ENCODE measurements at regions not wholly inside any gene's neighbourhood (a gene's known extent, or its start where the extent isn't known, plus 50 kb on each side); places are given as distances from the start of the nearest gene placed in this dataset.

DNA sequence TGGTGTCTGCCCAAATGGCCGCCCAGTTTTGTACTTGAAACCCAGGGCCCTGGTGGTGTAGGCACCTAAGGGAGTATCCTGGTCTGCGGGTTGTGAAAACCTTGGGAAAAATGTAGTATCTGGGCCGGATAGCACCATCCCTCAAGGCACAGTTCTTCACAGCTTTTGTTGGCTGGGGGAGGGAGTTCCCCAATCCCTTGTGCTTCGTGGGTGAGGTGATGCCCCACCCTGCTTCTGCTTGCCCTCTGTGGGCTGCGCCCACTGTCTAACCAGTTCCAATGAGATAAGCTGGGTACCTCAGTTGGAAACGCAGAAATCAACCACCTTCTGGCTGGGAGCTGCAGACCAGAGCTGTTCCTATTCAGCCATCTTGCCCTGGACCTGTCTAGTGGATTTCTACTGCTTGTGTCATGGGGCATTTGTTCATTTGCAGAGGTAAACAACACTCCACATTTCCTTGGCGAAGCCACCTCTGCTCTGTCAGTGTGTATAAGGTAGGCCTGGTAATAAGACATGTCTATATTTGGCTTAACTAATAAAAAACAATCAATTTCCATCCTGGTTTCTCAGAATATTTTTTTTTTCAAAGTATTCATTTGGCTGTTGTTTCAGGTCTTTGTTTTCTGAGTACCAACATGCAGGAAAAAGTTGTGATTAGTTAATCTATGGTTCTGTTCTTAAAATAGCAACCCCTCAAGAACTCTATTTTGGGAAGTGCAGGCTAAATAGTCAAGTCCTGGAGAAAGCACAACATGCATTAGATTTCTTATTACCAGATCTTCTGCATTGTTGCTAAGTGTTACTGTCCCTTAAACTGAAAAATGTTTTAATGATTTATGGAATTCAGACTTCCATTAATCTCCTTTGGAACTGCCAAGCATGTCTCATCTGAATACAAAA, 304.3 kb downstream of the ZIC1 start:
- TF ChIP-seq TEAD4 (IDR thresholded peaks at IDR 0.05) (no peak), EP300 (IDR thresholded peaks at IDR 0.05; ENCODE audit: borderline replicate concordance) (no peak), FOXM1 (IDR thresholded peaks at IDR 0.05; ENCODE audit: borderline replicate concordance, low read depth) (no peak), TCF12 (IDR thresholded peaks at IDR 0.05; ENCODE audit: low read depth) (no peak), RAD21 (IDR thresholded peaks at IDR 0.05; ENCODE audit: low read depth) (no peak), CREB1 (IDR thresholded peaks at IDR 0.05; ENCODE audit: low read depth) (no peak), ZBTB7A (IDR thresholded peaks at IDR 0.05; ENCODE audit: low read depth) (no peak), YY1 (IDR thresholded peaks at IDR 0.05; ENCODE audit: low read depth) (no peak), TAF1 (IDR thresholded peaks at IDR 0.05; ENCODE audit: low read depth) (no peak), EGR1 (IDR thresholded peaks at IDR 0.05) (no peak), NFIC (IDR thresholded peaks at IDR 0.05) (no peak), CEBPB (IDR thresholded peaks at IDR 0.05) (no peak)
- TF ChIP-seq, protein P1, sequence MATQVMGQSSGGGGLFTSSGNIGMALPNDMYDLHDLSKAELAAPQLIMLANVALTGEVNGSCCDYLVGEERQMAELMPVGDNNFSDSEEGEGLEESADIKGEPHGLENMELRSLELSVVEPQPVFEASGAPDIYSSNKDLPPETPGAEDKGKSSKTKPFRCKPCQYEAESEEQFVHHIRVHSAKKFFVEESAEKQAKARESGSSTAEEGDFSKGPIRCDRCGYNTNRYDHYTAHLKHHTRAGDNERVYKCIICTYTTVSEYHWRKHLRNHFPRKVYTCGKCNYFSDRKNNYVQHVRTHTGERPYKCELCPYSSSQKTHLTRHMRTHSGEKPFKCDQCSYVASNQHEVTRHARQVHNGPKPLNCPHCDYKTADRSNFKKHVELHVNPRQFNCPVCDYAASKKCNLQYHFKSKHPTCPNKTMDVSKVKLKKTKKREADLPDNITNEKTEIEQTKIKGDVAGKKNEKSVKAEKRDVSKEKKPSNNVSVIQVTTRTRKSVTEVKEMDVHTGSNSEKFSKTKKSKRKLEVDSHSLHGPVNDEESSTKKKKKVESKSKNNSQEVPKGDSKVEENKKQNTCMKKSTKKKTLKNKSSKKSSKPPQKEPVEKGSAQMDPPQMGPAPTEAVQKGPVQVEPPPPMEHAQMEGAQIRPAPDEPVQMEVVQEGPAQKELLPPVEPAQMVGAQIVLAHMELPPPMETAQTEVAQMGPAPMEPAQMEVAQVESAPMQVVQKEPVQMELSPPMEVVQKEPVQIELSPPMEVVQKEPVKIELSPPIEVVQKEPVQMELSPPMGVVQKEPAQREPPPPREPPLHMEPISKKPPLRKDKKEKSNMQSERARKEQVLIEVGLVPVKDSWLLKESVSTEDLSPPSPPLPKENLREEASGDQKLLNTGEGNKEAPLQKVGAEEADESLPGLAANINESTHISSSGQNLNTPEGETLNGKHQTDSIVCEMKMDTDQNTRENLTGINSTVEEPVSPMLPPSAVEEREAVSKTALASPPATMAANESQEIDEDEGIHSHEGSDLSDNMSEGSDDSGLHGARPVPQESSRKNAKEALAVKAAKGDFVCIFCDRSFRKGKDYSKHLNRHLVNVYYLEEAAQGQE (IDR thresholded peaks at IDR 0.05; ENCODE audit: low read depth) = no peak
- TF ChIP-seq, protein P2, sequence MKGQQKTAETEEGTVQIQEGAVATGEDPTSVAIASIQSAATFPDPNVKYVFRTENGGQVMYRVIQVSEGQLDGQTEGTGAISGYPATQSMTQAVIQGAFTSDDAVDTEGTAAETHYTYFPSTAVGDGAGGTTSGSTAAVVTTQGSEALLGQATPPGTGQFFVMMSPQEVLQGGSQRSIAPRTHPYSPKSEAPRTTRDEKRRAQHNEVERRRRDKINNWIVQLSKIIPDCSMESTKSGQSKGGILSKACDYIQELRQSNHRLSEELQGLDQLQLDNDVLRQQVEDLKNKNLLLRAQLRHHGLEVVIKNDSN (IDR thresholded peaks at IDR 0.05) = no peak
- TF ChIP-seq, protein P3, sequence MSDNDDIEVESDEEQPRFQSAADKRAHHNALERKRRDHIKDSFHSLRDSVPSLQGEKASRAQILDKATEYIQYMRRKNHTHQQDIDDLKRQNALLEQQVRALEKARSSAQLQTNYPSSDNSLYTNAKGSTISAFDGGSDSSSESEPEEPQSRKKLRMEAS (IDR thresholded peaks at IDR 0.05) = no peak

DNA sequence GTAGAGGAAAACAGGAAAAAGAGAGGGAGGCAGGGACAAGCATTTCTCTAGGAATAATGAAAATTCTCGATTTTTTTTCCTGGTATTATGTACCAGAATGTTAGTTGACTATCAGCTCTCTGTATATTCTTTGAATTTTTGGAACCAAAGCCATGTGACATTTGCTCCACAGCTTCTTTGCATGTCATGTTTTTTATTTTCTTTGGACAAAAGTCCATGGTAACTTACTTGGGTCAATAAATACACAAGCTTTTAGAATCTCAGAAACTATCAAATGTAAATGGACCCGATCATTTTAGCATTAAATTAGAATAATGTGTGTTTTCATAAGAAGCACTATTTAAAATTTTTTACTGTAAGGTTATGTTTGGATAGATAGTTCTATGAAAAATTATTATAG, 320.5 kb downstream of the ZIC1 start:
- no peak for TF ChIP-seq RAD21 (IDR thresholded peaks at IDR 0.05; ENCODE audit: low read depth)
- TF ChIP-seq FOXM1 (IDR thresholded peaks at IDR 0.05; ENCODE audit: borderline replicate concordance, low read depth) = no peak
- TF ChIP-seq, protein P1 (IDR thresholded peaks at IDR 0.05; ENCODE audit: low read depth) = no peak
- TF ChIP-seq CREB1 (IDR thresholded peaks at IDR 0.05; ENCODE audit: low read depth) = no peak
- no peak for TF ChIP-seq EGR1 (IDR thresholded peaks at IDR 0.05)
- TF ChIP-seq ZBTB7A (IDR thresholded peaks at IDR 0.05; ENCODE audit: low read depth) = no peak
- no peak for TF ChIP-seq CEBPB (IDR thresholded peaks at IDR 0.05)
- no peak for TF ChIP-seq TAF1 (IDR thresholded peaks at IDR 0.05; ENCODE audit: low read depth)
- no peak for TF ChIP-seq TEAD4 (IDR thresholded peaks at IDR 0.05)
- TF ChIP-seq EP300 (IDR thresholded peaks at IDR 0.05; ENCODE audit: borderline replicate concordance) = no peak
- no peak for TF ChIP-seq TCF12 (IDR thresholded peaks at IDR 0.05; ENCODE audit: low read depth)
- TF ChIP-seq, protein P2 (IDR thresholded peaks at IDR 0.05) = no peak
- no peak for TF ChIP-seq NFIC (IDR thresholded peaks at IDR 0.05)
- TF ChIP-seq, protein P3 (IDR thresholded peaks at IDR 0.05) = no peak
- TF ChIP-seq YY1 (IDR thresholded peaks at IDR 0.05; ENCODE audit: low read depth) = no peak

DNA sequence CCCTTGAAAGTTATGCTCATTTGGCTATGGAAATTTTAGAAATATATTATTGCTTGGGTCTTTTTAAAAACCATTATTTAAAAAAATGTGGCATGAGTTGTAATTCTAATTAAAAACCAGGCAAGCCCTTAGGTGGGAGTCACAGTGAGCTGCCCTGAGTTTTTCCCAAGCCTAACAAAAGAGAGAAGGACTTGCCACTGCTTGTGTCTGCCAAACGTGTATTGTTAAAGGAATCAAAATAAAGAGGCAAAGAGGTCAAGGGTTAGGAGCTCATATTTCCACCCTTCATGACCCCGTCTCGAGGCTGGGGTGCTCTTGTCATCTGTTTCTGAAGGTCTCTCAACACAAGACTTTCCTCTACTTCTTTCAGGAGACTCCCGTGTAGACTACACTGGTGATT, 321.1 kb downstream of the ZIC1 start:
- TF ChIP-seq TCF12 (IDR thresholded peaks at IDR 0.05; ENCODE audit: low read depth) (no peak), RAD21 (IDR thresholded peaks at IDR 0.05; ENCODE audit: low read depth) (no peak), NFIC (IDR thresholded peaks at IDR 0.05) (no peak), EGR1 (IDR thresholded peaks at IDR 0.05) (no peak), ZBTB7A (IDR thresholded peaks at IDR 0.05; ENCODE audit: low read depth) (no peak), CREB1 (IDR thresholded peaks at IDR 0.05; ENCODE audit: low read depth) (no peak), FOXM1 (IDR thresholded peaks at IDR 0.05; ENCODE audit: borderline replicate concordance, low read depth) (no peak), EP300 (IDR thresholded peaks at IDR 0.05; ENCODE audit: borderline replicate concordance) (no peak), CEBPB (IDR thresholded peaks at IDR 0.05) (no peak), TEAD4 (IDR thresholded peaks at IDR 0.05) (no peak), YY1 (IDR thresholded peaks at IDR 0.05; ENCODE audit: low read depth) (no peak), TAF1 (IDR thresholded peaks at IDR 0.05; ENCODE audit: low read depth) (no peak)
- TF ChIP-seq, protein P1 (IDR thresholded peaks at IDR 0.05; ENCODE audit: low read depth) = no peak
- TF ChIP-seq, protein P2 (IDR thresholded peaks at IDR 0.05) = no peak
- TF ChIP-seq, protein P3 (IDR thresholded peaks at IDR 0.05) = no peak
